A673 (cell line): ENCODE measurements at regions not wholly inside any gene's neighbourhood (a gene's known extent, or its start where the extent isn't known, plus 50 kb on each side); places are given as distances from the start of the nearest gene placed in this dataset.

Experiments
- BruUV-seq: library from RNA; stranded (reverse); fragments of 400-500 nt; replicated peaks from 2 replicates; lab custom pipeline; 2021; lab: Mats Ljungman, UMichigan
- CTCF ChIA-PET: fragments of 300-600 bp; sonication (Branson Sonifier 250); formaldehyde crosslinking; loops from one replicate; lab custom pipeline; 2022; ENCODE audit warnings: antibody characterized with exemption; lab: Charles Lee
- POLR2A ChIA-PET: fragments of 300-600 bp; sonication (Branson Sonifier 250); formaldehyde crosslinking; loops from one replicate; lab custom pipeline; 2022; ENCODE audit warnings: antibody characterized with exemption; ENCODE audit not compliant: low non-redundant PET; lab: Charles Lee
- DNase-seq: peaks from one replicate; pipeline ENCODE4 v3.0.0-alpha.2; 2015; ENCODE audit warnings: low spot score
- H3K27ac ChIP-seq: fragments of 200-600 bp; sonication (generic); 2 replicates; pipeline ENCODE4 v1.5.1; 2016; ENCODE audit warnings: mixed run types, low read depth, mild to moderate bottlenecking, mixed read lengths, antibody characterized with exemption, low read length; ENCODE audit not compliant: poor library complexity, severe bottlenecking
- H3K27me3 ChIP-seq: fragments of 200-600 bp; sonication (generic); replicated peaks from 2 replicates; pipeline ENCODE4 v1.6.1; 2017; ENCODE audit warnings: mixed run types, low read depth, mild to moderate bottlenecking, mixed read lengths, antibody characterized with exemption, low read length; ENCODE audit not compliant: insufficient read depth, poor library complexity
- H3K36me3 ChIP-seq: fragments of 200-600 bp; sonication (generic); 2 replicates; pipeline ENCODE4 v1.6.1; 2016; ENCODE audit warnings: mixed run types, mild to moderate bottlenecking, mixed read lengths, antibody characterized with exemption, low read length; ENCODE audit not compliant: insufficient read depth, poor library complexity, severe bottlenecking
- H3K4me1 ChIP-seq: fragments of 200-600 bp; sonication (generic); 2 replicates; pipeline ENCODE4 v1.6.1; 2017; ENCODE audit warnings: mixed run types, mild to moderate bottlenecking, mixed read lengths, antibody characterized with exemption, low read length; ENCODE audit not compliant: insufficient read depth, poor library complexity, severe bottlenecking
- H3K4me3 ChIP-seq: fragments of 200-600 bp; sonication (generic); 2 replicates; pipeline ENCODE4 v1.5.1; 2016; ENCODE audit warnings: low read depth, mixed run types, mild to moderate bottlenecking, mixed read lengths, low read length; ENCODE audit not compliant: poor library complexity, severe bottlenecking
- H3K9me3 ChIP-seq: fragments of 200-600 bp; sonication (generic); 2 replicates; pipeline ENCODE4 v1.6.1; 2016; ENCODE audit warnings: mixed run types, low read depth, mild to moderate bottlenecking, mixed read lengths, antibody characterized with exemption, low read length; ENCODE audit not compliant: poor library complexity, severe bottlenecking
- CTCF ChIP-seq: fragments of 300-800, 200-600 bp; sonication (generic); conservative IDR thresholded peaks from 2 replicates; pipeline ENCODE4 v1.5.1; 2017; ENCODE audit warnings: low read depth, mild to moderate bottlenecking, antibody characterized with exemption, low read length, moderate library complexity, mixed read lengths
- EZH2 ChIP-seq: fragments of 200-600 bp; sonication (generic); IDR thresholded peaks from 2 replicates; pipeline ENCODE4 v1.6.1; 2017; ENCODE audit warnings: borderline replicate concordance, low read depth, mild to moderate bottlenecking, mixed read lengths, antibody characterized with exemption, low read length; ENCODE audit not compliant: poor library complexity, severe bottlenecking
- intact Hi-C: fragments of 100-400 bp; cut with micrococcal nuclease; formaldehyde crosslinking; loops from one replicate; pipeline ENCODE4 v1.10.0; 2022; ENCODE audit not compliant: unreplicated experiment

DNA sequence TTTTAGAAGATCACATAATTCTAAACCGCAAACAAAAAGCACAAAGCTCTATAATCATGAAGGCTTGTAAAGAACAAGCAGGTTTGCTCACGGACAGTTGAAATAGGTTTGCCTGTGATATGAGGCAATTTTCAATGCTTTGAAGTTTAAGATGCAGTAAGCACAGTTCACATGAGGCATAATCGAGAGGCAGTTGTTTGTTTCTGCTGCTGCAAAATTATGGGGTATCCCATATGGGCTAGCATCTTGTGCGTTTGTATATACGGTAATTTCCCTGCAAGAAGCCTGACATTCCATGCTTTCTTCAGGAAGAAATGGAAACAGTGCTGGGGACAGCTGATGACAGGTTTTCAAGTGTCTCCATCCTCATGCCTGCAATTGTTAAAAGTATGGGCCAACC lies 94.6 kb upstream of the MC3R start:
- Histone ChIP-seq H3K36me3 (no peaks in the 10 kb centered on the region), H3K27ac (no peak overlapping the region), H3K9me3 (no peaks in the 10 kb centered on the region), H3K27me3 (no peaks in the 10 kb centered on the region), H3K4me1 (no peaks in the 10 kb centered on the region), H3K4me3 (no peak overlapping the region)
- DNase-seq, result no peak
- BruUV-seq, result no TSS peak
- ChIA-PET CTCF (no interaction called here), POLR2A (no interaction called here)
- no peak for TF ChIP-seq EZH2
- no peak for TF ChIP-seq CTCF
- intact Hi-C loops, result no loop called here

DNA sequence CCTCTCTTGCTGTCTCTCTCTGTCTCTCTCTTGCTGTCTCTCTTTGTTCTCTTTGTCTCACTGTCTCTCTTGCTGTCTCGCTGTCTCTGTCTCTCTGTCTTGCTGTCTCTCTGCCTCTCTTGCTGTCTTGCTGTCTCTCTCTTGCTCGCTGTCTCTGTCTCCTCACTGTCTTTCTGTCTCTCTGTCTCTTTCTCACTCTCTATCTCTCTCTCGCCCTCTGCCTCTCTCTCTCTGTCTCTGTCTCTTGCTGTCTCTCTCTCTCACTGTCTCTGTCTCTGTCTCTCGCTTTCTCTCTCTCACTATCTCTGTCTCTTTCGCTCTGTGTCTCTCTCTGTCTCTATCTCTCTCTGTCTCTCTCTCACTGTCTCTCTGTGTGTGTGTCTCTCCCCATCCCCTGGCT lies 92.9 kb upstream of the MC3R start:
- Histone ChIP-seq H3K27ac (no peak overlapping the region), H3K36me3 (no peaks in the 10 kb centered on the region), H3K4me3 (no peak overlapping the region), H3K27me3 (no peaks in the 10 kb centered on the region), H3K9me3 (no peaks in the 10 kb centered on the region), H3K4me1 (no peaks in the 10 kb centered on the region)
- no TSS peak for BruUV-seq
- DNase-seq, result no peak
- POLR2A ChIA-PET, result no interaction called here
- intact Hi-C loops, result no loop called here
- TF ChIP-seq EZH2, result no peak
- no peak for TF ChIP-seq CTCF
- CTCF ChIA-PET, result no interaction called here

- intact Hi-C loops, result no loop called here
- ChIA-PET CTCF (no interaction called here), POLR2A (no interaction called here)
- Histone ChIP-seq H3K9me3 (no peaks in the 10 kb centered on the region), H3K4me1 (no peaks in the 10 kb centered on the region), H3K36me3 (no peaks in the 10 kb centered on the region), H3K27ac (no peak overlapping the region), H3K27me3 (no peaks in the 10 kb centered on the region), H3K4me3 (no peak overlapping the region)
- BruUV-seq, result no TSS peak
- TF ChIP-seq CTCF, result no peak
- DNase-seq, result no peak
Observed at GRCh38 chr20:56157530-56158203, 90.9 kb upstream of the MC3R start.
